ENCODE measurements at regions not wholly inside any gene's neighbourhood (a gene's known extent, or its start where the extent isn't known, plus 50 kb on each side); places are given as distances from the start of the nearest gene placed in this dataset.

GRCh38 chr11:37718431-37718999 is 1120.5 kb upstream of the RAG2 start:
- TF ChIP-seq CTCF (conservative IDR thresholded peaks at IDR 0.05; ENCODE audit: low read length) (no peak), EZH2phosphoT487 (IDR thresholded peaks at IDR 0.05; ENCODE audit: borderline replicate concordance, low read depth, low read length) (no peak)

All from OCI-LY7 (cell line).